GM21619 (cell line): ENCODE measurements at regions not wholly inside any gene's neighbourhood (a gene's known extent, or its start where the extent isn't known, plus 50 kb on each side); places are given as distances from the start of the nearest gene placed in this dataset.
A peak's percentile ranks its signal among the peaks of the same experiment; 100 is the strongest.
"Not testable (repeated sequence)": the region's sequence is repeated elsewhere in the genome, so short reads cannot be mapped to it uniquely, and the experiment has no call there.

ENCODE experiments used
- ATAC-seq: cut with Tn5 transposase; IDR thresholded peaks from one replicate; pipeline ENCODE4 v1.9.1; 2021; ENCODE audit not compliant: unreplicated experiment

DNA sequence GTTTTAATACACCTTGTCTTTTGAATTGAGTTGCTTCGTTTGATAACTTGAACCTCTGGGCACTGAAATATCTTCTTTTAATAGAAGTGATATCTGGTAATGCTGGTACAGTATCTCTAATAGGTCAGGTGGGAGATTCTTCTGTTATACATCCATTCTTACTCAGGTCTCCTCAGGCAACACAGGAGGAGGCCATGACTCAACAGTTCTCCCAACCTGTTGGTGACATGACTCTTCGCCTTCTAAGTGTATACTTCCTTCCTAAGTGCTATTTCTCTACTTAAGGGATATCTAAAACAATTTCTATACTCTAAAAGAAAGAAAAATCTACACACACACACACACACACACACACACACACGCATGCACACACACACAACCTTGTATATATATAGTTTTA, 509.1 kb downstream of the PCNX1 start:
- no peak for ATAC-seq

DNA sequence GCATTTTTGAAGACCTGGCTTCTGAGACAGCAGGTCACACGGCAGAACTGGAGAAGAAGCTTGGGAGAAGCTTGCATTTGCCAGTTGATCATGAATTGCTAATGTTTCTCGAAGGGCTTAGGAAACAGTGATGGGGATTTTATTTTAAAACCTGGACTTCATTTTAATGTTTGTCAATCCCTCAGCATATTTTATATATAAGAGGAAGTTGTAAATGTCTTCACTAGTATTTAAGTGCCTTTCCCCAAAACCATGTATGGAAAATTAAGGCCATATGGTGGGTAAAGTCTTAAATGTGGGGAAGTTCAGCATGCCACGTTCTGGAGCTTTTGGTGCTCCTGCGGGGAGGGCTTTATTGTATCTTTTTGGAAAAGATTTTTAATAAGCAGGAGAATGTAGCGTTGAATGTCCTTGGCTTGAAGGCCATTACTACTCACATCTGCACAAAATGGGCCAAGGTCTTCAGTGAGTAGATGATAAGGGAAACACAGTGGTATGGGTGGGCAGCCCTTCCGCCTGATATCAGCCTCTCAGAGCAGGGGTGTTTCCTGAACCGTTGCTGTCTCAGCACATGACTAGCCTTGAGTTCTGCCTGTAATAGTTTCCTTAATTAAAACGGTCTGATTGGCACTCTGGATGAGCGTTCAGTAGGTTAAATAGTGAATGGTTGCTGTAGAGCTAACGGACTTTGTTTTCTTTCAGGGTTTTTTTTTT, 511.4 kb downstream of the PCNX1 start:
- ATAC-seq: no peak

DNA sequence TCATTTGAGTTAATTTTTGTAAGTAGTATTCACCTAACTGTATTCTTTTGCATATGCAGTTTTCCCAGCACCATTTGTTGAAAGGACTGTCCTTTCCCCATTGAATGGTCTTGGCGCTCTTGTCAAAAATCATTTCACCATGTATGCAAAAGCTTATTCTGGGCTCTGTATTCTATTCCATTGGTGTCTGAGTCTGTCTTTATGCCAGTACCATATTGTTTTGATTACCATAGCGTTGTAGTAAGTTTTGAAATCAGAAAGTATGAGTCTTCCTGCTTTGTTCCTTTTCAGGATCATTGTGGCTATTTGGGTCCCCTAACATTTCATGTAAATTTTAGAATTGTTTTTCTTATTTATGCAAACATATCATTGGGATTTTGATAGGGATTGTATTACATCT, 508.7 kb upstream of the RGS6 start:
- no peak for ATAC-seq

DNA sequence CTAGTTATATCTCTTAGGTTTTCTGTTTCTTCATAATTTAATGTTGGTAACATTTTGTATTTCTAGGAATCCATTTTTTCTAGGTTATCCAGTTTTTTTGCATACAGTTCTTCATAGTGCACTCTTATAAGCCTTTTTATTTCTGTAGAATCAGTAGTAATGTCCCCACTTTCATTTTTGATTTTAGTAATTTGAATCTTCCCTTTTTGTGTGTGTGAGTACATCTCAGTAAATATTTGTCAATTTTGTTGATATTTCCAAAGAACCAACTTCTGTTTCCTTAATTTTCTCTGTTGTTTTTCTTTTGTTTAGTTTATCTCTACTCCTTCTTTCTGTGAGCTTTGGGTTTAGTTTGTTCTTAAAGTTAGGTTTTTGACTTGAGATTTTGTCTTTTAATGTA, 507.3 kb upstream of the RGS6 start:
- no peak for ATAC-seq

DNA sequence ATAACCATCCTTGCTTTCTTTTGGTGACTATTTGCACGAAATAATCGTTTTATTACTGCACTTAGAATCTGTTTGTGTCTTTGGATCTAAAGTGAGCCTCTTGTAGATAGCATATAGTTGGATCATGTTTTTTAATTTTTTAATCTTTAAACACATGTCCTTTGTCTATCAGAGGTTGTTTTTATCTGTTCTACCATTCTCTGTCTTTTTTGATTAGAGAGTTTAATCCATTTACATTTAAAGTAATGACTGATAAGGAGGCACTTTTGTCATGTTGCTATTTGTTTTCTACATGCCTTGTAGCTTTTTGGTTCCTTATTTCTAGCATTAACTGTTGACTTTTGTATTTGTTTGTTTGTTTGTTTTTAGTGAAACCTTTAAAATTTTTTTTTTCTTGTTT, 506.2 kb upstream of the RGS6 start:
- ATAC-seq: no peak

DNA sequence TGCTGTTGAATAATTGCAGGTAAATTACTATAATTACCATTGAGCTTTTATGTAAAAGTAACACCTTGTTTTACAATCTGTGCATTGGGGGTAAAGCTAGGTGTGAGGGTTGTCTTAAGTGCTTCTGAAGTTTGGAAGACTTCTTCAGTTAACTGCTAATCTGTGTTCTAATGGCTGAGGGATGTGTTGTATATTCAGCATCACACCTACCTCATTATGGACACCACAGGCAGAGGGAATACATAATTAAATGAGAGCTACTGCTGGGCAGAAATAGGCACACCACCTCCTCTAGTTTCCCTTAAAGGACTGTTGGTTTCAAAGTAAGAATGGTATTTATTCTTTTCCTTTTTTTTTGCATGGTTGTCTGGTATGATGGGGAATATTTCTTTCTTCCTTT, 502.3 kb upstream of the RGS6 start:
- ATAC-seq: no peak

DNA sequence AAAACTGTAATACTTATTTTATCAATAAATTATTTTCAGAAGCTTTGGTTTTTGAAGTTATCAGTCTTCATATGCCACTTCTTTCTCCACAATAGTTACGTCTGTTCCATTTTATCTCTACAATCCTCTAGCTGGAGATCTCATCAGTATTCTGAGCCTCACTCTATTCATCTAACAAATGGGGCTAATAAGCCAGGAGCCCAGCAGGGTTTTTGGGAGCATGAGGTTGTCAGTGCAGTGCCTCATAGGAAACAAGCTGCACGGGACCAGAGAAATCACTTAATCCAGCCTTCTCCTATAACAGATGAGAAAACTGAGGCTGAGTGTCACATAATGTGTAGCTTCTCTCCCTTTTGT, 501.9 kb upstream of the RGS6 start:
- no peak for ATAC-seq

DNA sequence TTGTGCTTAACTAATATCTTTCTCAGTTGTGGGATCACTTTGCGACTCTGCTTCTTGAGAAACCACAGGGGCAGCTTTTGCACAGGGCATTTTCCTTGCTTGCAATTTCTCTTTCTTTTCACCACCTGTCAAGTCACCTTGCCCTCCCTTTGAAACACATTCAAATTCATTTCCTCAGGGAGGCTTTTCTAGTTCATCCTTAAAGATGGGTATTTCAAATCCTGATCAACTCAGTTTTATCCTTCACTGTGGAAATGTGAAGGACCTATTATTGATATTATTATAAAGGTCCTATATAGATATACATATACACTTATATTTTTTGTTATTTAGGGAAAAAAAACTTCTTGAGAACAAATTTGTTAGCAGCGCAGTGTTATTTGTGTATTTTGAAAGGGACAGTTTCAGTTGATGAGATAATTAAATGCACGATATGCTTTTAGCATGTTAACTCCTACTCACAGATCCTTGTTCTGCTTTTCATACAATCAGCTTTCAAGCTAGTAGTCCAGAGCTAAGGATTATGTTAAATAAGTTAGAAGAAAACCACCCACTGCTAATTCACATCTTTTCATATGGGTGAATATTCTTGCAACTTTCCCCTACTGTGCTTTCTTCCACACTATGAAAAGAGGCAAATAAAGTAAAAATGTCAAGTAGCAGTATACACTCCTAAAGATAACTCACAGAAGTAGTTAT, 501.4 kb upstream of the RGS6 start:
- ATAC-seq: no peak

DNA sequence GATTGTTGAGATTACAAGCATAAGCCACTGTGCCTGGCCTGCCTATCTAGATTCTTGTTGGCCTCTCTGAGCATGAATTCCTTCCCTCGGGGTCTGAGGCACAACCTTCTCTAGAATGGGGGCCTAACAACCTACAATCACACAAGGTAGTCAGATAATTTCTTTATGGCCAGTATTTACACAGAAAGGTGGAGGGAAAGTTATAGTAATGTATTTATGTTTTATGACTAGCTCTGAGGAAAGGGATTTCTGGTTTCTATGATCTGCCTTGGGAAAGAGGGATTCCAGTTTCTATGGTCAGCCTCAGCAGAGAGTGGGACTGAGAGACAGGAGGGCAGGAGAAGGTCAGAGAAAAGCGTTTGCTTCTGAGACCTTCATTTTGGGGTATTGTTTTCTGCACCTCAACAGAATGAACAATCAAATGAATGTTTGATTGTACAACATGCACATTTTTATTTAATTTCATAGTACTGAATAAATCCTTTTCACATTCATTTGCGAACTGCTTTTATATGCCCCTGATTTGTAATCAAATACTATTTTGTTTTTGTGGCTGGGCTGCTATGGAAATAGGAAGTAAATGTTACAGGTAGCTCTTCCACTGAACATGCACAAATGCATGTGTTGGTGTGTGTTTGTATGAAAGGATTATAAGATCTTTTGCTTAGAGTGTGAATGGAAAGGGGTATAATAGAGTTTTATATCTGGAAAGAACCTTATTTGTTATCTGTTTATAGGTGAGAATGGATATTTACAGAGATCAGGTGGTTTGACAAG, 499.7 kb upstream of the RGS6 start:
- no peak for ATAC-seq

DNA sequence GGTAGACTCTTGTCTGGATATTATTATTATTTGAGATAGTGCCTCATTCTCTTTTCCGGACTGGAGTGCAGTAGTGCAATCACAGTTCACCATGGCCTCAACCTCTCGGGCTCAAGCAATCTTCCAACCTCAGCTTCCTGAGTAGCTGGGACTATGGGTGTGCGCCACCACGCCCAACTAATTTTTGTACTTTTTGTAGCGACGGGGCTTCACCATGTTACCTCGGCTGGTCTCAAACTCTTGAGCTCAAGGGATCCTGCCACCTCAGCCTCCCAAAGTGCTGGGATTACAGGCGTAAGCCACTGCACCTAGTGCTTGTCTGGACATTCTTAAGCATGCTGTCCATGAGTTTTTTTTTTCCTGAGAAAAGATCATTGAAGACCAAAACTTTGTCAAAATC, 498.9 kb upstream of the RGS6 start:
- no peak for ATAC-seq

DNA sequence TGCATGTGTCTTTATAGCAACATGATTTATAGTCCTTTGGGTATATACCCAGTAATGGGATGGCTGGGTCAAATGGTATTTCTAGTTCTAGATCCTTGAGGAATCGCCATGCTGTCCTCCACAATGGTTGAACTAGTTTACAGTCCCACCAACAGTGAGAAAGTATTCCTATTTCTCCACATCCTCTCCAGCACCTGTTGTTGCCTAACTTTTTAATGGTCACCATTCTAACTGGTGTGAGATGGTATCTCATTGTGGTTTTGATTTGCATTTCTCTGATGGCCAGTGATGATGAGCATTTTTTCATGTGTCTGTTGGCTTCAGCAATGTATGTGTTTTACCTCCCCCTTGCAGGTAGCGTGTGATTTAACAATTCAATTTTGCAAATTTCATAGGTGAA, 496.6 kb upstream of the RGS6 start:
- not testable (repeated sequence) for ATAC-seq

DNA sequence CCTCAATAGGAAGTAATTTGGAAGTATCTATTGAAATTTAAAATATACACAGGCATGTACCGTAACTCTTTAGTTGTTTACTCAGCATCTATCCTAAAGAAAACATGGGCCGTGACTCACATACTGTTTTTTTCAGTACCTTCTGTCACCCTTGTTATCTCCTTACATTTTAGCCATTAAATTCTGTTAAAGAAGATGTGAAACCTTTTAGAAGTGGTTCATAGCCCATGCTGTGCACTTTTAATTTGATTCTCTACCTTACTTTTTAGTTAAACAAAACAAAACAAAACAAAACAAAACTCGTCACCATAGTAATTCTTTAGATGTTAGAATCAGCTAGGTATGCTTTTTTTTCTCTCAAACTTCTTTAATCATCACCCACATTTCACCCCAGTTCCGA, 494.4 kb upstream of the RGS6 start:
- ATAC-seq: no peak

DNA sequence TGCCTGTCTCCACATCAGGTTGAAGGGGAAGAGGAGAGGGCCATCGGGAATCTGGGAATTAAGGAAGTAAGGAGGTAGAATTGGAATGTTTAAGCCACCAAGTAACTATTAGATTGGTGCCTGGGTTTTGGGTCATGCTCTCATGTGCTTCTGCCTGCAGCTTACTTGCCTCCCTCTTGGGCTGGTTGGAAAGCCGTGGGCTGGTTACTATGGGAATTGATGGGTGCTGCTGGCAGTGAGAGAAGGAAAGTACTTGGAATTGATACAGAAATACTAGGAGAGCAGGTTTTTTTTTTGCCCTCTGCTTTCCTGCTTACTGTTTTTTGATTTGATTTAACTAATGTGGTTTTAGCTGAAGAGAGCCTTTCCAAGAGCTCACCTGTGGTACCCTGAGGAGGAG, 493.5 kb upstream of the RGS6 start:
- ATAC-seq: no peak

DNA sequence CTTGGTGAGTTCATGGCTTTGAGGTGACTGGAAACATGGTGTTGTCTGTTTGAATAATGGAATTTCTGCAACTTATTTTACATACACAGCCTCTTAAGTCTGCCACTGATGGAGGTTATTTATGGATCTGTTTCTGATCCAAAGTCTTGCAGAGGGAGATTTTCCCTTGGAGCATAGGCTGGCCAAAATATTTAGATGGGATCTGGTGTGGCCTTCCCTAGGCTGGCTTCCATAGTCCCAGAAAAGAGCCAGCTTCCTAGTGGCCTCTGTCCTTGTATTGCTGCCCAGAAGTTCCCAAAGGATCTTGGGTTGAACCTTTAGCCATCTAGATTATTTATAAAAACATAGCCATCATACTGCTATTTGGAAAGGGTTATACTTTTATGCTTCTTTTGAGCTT, 491.1 kb upstream of the RGS6 start:
- ATAC-seq: no peak

DNA sequence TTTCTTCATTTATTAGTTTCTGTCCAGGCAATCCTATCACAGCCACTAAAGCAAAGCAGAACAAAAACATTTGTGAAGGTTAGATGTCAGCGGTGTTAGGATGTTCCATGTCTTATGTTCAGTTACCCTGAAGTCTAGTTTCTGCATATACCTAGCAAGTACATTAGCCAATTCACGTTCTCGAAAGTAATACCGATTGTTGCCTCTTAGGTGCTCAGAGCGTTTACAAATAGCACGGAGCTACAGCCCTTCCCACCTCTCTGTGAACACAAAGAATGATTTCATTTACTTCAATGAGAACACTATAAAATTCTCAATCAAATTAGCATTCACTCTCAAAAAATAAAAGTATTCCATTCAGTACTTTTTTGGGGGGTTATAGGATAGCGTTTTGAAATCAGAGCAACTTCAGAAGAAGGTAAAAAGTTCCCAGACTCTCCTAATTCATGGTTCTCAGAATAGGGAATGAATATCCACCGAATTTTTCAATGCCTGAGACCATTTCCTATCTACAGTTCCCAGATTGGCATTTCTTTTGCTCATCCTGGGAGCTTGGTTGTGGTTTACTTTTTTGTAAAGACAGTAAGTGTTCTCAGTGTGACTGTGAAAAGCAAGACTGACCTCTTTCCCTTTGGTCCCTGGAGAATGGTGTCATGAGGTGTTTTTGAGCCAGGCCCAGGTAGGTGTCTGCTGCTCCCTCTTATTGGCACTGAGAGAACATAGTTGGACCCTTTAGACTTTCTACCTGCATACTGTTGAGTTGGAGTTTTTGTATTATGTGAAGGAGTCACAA, 488.0 kb upstream of the RGS6 start:
- peak; percentile 42 for ATAC-seq

DNA sequence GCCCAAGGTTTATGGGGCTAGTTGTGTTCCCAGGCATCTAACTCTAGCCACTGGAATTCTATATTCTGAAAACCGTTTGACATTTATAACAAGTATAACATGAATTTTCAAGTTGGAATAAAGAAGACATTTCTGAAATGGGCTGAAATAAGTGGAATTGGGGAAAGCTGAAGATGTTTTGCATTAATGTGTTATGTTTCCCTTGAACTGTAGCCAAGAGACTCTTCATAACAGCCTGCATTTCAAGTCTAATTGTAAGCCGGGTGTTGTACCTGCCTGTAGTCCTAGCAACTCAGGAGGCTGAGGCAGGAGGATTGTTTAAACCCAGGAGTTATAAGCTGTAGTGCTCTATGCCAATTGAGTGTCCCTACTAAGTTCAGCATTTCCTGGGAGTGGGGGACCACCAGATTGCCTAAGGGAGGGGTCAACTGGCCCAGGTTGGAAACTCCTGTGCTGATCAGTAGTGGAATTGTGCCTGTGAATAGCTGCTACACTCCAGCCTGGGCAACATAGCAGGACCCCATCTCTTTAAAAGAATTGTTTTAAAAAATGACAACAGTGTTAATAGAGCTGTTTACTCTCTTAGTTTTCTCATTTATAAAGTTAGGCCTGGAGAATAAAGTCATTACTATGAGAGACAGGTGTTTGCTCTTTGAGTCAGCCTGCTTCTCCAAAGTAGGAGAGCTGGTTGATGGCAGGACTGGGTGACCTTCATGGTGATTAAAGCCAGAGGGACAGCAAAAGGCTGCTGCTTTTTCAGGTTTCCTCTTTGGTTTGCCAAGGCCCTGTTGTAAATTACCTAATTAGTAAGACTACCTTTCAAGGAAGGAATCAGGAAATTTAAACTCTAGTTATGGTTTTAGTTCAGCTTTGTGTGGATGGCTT, 483.6 kb upstream of the RGS6 start:
- no peak for ATAC-seq

DNA sequence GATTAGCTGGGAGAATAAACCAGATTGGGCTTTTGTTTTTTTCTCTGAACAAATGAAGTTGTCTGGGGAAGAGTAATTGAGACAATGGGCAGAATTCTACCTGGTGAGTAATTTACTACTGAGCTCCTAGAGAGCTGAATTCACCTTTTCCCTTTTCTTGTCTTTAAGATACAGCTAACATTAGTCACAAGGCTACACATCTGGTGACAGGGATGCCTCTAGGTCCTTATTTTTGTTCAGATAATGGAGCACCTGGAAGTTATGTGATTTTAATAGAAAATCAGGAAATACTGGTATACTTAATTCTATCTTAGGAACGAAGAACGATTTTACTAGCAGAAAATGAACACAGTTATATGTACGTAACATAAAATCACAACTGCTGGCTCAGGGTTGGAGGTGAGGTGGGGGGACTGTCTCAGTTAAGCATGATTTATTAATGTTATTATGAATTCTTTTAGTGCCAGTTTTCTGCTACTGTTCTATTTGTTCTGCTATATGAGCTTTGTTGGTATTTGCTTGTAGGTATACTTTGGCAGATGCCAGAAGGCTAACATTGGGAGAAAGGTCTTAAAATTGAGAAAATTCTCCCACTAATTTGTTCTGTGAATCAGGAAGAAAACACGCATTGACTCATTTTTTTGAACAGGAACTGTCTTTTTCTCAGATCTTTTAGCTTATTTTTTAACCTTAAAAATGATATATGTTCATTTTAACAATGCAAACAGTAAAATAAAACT, 482.7 kb upstream of the RGS6 start:
- no peak for ATAC-seq

DNA sequence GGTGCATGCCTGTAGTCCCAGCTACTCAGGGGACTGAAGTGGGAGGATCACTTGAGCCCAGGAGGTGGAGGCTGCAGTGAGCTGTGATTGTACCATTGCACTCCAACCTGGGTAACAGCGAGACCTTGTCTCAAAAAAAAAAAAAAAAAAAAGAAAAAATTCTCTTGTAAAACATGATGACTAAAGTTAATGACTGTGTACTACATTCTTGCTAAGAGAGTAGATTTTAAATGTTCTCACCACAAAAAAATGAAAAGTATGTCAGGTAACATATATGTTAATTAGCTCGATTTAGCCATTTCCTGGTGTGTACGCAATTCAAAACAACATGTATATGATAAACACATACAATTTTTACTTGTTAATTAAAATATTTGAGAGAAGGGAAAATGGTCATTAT, 480.7 kb upstream of the RGS6 start:
- ATAC-seq: no peak

DNA sequence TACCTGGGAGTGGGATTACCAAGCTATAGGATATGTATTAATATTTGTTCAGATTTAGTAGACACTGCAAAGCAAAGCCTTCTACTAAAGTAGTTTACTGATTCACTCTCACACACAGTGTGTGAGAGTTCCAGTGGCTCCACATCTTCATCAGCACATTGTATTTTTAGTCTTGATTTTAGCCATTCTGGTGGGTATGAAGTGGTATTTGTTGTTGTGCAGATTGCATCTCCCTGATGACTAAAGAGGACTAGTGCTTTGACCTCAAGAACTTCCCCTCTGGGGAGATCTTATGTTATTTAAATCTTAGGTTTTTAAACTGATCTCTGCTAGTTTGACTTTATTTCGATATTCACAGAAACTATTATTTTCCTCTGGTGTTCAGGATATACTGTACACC, 479.7 kb upstream of the RGS6 start:
- ATAC-seq: no peak

DNA sequence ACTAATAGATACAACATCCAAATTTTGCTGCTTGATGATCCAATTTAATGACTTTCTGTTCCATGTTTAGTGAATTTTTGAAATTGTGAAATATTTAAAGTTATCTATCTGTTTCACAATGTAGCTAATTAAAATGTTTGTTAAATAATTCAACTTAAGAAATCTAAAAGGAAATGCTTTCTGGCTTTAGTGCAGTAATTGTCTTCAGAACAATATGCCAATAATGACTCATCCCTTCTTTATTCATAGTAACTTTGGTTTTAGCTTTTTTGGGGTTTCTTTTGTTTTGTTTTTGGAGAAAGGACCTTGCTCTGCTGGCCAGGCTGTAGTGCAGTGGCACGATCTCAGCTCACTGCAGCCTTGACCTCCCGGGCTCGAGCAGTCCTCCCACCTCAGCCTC, 479.2 kb upstream of the RGS6 start:
- ATAC-seq: no peak
